HG02852 (cell line): ENCODE measurements at regions not wholly inside any gene's neighbourhood (a gene's known extent, or its start where the extent isn't known, plus 50 kb on each side); places are given as distances from the start of the nearest gene placed in this dataset.
"Not testable (repeated sequence)": the region's sequence is repeated elsewhere in the genome, so short reads cannot be mapped to it uniquely, and the experiment has no call there.

Source experiments
- ATAC-seq: cut with Tn5 transposase; IDR thresholded peaks from one replicate; pipeline ENCODE4 v1.9.1; 2021; ENCODE audit warnings: mild to moderate bottlenecking, moderate library complexity; ENCODE audit not compliant: unreplicated experiment

DNA sequence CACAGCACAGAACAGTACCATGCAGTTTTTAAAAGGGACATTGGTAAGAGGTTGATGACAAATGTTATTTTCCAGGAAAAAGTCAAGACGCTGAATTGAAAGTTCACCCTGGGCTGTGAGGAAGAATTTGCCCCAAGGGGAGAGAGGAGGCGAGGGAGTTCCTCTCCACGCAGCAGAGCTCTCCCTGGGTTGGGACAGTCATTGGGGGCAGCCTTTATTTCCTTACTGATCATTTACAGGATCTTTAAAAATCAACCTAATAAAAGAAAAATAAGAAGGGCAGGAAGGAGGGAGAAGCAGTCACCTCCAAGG, 49.9 kb upstream of the WNT7B start:
- ATAC-seq = no peak

- ATAC-seq = no peak
Measured at GRCh38 chr22:46027211-46028105, 50.5 kb upstream of the WNT7B start.

GRCh38 chr22:46028106-46028991, 51.4 kb upstream of the WNT7B start:
- ATAC-seq = no peak

- ATAC-seq = no peak
Measured at GRCh38 chr22:46029036-46029435, 52.1 kb upstream of the WNT7B start.

- no peak for ATAC-seq
Measured at GRCh38 chr22:46029574-46030200, 52.7 kb upstream of the WNT7B start.

DNA sequence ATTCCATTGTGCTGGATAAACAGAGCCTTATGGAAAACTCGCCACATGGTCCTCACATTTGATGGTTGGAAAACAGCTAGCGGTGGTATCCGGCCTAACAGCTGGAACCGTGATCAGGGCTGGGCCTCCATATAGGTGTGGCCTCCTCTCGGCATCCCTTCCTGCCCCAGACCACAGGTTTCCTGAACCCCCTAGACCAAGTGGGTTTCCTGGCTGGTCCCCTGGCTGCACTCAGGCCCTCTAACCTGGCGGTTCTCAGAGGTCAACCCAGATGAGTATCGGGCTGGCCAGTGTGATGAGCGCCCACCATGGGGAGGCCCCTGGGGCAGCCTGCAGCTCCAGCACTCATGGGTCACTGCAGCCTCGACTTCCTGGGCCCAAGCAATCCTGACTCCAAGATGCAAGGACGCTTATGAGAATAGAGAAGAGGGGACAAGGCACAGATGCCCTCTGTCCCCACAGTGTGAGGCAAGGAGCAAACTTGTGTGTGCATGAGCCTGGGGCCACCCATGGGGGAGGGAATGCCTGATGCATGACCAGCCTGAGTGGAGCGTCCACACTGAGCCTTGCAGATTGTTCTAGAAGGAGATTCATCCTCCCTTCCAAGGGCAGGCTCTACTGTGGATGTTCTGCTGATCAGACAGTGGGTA, 53.4 kb upstream of the WNT7B start:
- ATAC-seq = no peak

- ATAC-seq = no peak
Measured at GRCh38 chr22:46031066-46031465, 54.1 kb upstream of the WNT7B start.

DNA sequence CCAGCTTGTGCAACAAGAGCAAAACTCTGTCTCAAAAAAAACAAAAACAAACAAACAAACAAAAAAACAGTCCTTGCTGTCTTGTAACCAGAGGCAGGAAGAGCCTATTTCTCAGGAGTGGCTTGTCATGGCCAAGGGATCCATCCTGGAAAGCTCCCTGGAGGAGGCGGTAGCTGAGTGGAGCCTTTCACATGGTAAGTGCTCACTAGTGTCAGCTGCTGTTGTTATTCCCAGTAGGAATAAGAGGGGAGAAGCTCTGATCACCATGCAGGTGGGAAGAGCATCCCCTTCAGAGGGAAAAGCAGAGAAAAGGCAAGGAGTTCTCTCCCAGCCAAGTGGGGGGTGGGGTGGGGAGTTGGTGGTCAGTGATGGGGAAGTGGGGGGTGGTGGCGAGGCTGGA, 54.6 kb upstream of the WNT7B start:
- ATAC-seq = no peak

GRCh38 chr22:46031965-46032851, 55.2 kb upstream of the WNT7B start:
- ATAC-seq = no peak

GRCh38 chr22:46033256-46034200, 56.6 kb upstream of the WNT7B start:
- no peak for ATAC-seq

GRCh38 chr22:46034480-46034879, 57.5 kb upstream of the WNT7B start:
- not testable (repeated sequence) for ATAC-seq

- ATAC-seq = no peak
Measured at GRCh38 chr22:46035380-46035741, 58.4 kb upstream of the WNT7B start.

GRCh38 chr22:46035742-46036557, 59.0 kb upstream of the WNT7B start:
- peak; percentile 91 for ATAC-seq

- no peak for ATAC-seq
Measured at GRCh38 chr22:46036558-46037408, 59.8 kb upstream of the WNT7B start.

DNA sequence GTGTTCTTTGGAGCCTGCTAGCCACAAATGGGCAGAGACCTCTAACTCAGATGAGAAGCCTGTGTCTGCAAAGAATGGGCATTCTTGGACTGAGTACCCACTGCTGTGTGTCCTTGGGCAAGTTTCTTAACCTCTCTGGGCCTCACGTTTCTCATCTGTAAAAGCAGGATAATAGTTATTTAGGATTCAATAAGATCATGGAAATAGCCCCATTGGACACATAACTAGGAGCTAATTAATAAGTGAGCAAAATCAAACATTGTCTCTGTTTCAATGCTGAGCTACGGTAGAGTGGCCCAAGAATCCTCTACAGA, 61.2 kb upstream of the WNT7B start:
- ATAC-seq = no peak

DNA sequence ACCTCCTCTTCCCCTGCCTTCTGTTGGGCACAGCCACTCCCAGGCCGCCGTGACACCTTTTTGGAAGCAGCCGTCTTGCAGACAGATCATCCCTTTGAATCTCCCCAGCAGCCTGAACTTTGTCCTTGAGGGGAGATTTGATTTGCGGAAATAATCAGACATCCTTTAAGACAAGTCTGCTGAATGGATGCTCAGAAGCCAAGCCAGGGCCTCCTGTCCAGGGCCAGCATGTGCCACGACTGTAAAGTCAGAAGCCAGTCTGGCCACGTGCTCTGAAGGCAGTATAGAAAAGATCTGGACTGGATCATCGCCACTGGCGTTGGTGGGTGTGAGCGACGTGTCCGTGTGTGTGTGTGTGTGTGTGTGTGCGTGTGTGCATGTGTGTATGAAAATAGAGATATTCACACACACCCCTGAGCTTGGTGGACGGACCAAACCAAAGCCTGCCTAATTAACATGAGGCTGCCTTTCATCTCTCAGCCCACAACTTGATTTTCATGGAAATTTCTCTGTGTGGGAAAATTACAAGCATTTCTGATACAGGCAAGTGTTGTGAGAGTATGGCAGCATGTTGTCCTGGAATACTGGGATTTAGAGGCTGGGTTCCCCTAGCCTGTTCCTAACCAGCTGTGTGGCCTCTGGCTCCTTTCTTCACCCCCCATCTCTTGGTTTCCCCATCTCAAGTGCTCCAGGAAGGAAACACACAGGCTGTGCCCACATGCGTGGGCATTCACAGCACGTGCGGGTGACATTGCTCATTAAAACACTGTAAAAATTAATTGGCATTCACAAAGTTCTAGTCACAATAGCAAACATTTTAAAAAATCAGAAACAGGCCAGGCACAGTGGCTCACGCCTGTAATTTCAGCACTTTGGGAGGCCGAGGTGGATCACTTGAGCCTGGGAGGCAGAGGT, 61.8 kb upstream of the WNT7B start:
- no peak for ATAC-seq
